ENCODE measurements at regions not wholly inside any gene's neighbourhood (a gene's known extent, or its start where the extent isn't known, plus 50 kb on each side); places are given as distances from the start of the nearest gene placed in this dataset.

- H3K9me3 Mint-ChIP-seq (ENCODE audit: unreplicated experiment) = no peaks in the 10 kb centered on the region
- H3K27me3 Mint-ChIP-seq (ENCODE audit: insufficient read depth, unreplicated experiment) = peaks cover 53% of the 10 kb centered on the region
Observed at GRCh38 chr13:70390968-70391367, 282.7 kb upstream of the KLHL1 start.

GRCh38 chr13:70390064-70390463 is 281.8 kb upstream of the KLHL1 start:
- no peaks in the 10 kb centered on the region for H3K9me3 Mint-ChIP-seq (ENCODE audit: unreplicated experiment)
- H3K27me3 Mint-ChIP-seq (ENCODE audit: insufficient read depth, unreplicated experiment) = peaks cover 53% of the 10 kb centered on the region
- POLR2A ChIA-PET = no interaction called here
- no peaks in the 10 kb centered on the region for H3K4me1 Mint-ChIP-seq (ENCODE audit: insufficient read depth, unreplicated experiment)
- H3K4me3 Mint-ChIP-seq (ENCODE audit: unreplicated experiment) = no peak overlapping the region
- intact Hi-C loops (cut with micrococcal nuclease) = no loop called here
- H3K27ac Mint-ChIP-seq (ENCODE audit: low read depth, unreplicated experiment) = no peak overlapping the region
- no peak for DNase-seq (ENCODE audit: unreplicated experiment)
- CTCF ChIA-PET = interaction anchor here (0.5 kb wide), 1 partner anchor 20 kb away, joined by 3 read pairs; no protein-coding TSS in a partner anchor
- no peak for TF ChIP-seq CTCF (IDR thresholded peaks at IDR 0.05; ENCODE audit: unreplicated experiment)
- BruUV-seq (replicated peaks) = no TSS peak
- no peaks in the 10 kb centered on the region for H3K36me3 Mint-ChIP-seq (ENCODE audit: insufficient read depth, unreplicated experiment)

More at GRCh38 chr13:70390968-70391367, 282.7 kb upstream of the KLHL1 start:
- CTCF ChIA-PET = no interaction called here
- no peaks in the 10 kb centered on the region for H3K4me1 Mint-ChIP-seq (ENCODE audit: insufficient read depth, unreplicated experiment)
- H3K27ac Mint-ChIP-seq (ENCODE audit: low read depth, unreplicated experiment) = no peak overlapping the region
- no peak for TF ChIP-seq CTCF (IDR thresholded peaks at IDR 0.05; ENCODE audit: unreplicated experiment)
- no TSS peak for BruUV-seq (replicated peaks)
- DNase-seq (ENCODE audit: unreplicated experiment) = no peak
- no peaks in the 10 kb centered on the region for H3K36me3 Mint-ChIP-seq (ENCODE audit: insufficient read depth, unreplicated experiment)
- intact Hi-C loops (cut with micrococcal nuclease) = no loop called here
- POLR2A ChIA-PET = no interaction called here
- H3K4me3 Mint-ChIP-seq (ENCODE audit: unreplicated experiment) = no peak overlapping the region

- DNase-seq (ENCODE audit: unreplicated experiment) = no peak
- H3K4me3 Mint-ChIP-seq (ENCODE audit: unreplicated experiment) = no peak overlapping the region
- CTCF ChIA-PET = no interaction called here
- no peaks in the 10 kb centered on the region for H3K4me1 Mint-ChIP-seq (ENCODE audit: insufficient read depth, unreplicated experiment)
- H3K36me3 Mint-ChIP-seq (ENCODE audit: insufficient read depth, unreplicated experiment) = no peaks in the 10 kb centered on the region
- BruUV-seq (replicated peaks) = no TSS peak
- H3K27ac Mint-ChIP-seq (ENCODE audit: low read depth, unreplicated experiment) = no peak overlapping the region
- POLR2A ChIA-PET = no interaction called here
- intact Hi-C loops (cut with micrococcal nuclease) = no loop called here
- no peak for TF ChIP-seq CTCF (IDR thresholded peaks at IDR 0.05; ENCODE audit: unreplicated experiment)
- H3K9me3 Mint-ChIP-seq (ENCODE audit: unreplicated experiment) = no peaks in the 10 kb centered on the region
- H3K27me3 Mint-ChIP-seq (ENCODE audit: insufficient read depth, unreplicated experiment) = peaks cover 46% of the 10 kb centered on the region
Observed at GRCh38 chr13:70388935-70389334, 280.7 kb upstream of the KLHL1 start.

GRCh38 chr13:70386919-70387318 is 278.7 kb upstream of the KLHL1 start:
- Mint-ChIP-seq H3K4me3 (ENCODE audit: unreplicated experiment) (no peak overlapping the region), H3K27ac (ENCODE audit: low read depth, unreplicated experiment) (no peak overlapping the region), H3K36me3 (ENCODE audit: insufficient read depth, unreplicated experiment) (no peaks in the 10 kb centered on the region), H3K9me3 (ENCODE audit: unreplicated experiment) (no peaks in the 10 kb centered on the region), H3K4me1 (ENCODE audit: insufficient read depth, unreplicated experiment) (no peaks in the 10 kb centered on the region), H3K27me3 (ENCODE audit: insufficient read depth, unreplicated experiment) (peaks cover 25% of the 10 kb centered on the region)
- intact Hi-C loops (cut with micrococcal nuclease) = no loop called here
- DNase-seq (ENCODE audit: unreplicated experiment) = no peak
- no TSS peak for BruUV-seq (replicated peaks)
- ChIA-PET CTCF (no interaction called here), POLR2A (no interaction called here)
- no peak for TF ChIP-seq CTCF (IDR thresholded peaks at IDR 0.05; ENCODE audit: unreplicated experiment)

Data from MCF 10A (cell line).